H9 (cell line): ENCODE measurements at regions not wholly inside any gene's neighbourhood (a gene's known extent, or its start where the extent isn't known, plus 50 kb on each side); places are given as distances from the start of the nearest gene placed in this dataset.

Experiments
- DNase-seq: peaks from one replicate; pipeline ENCODE4 v3.0.0-alpha.2; 2017
- H2AFZ ChIP-seq: one replicate; pipeline ENCODE4 v1.6.1; 2013; ENCODE audit warnings: mild to moderate bottlenecking, low read length, control low read depth, moderate library complexity
- H2AK5ac ChIP-seq: 2 replicates; pipeline ENCODE4 v1.6.1; 2013; ENCODE audit warnings: low read length, control low read depth, mixed read lengths; ENCODE audit not compliant: insufficient read length
- H2BK120ac ChIP-seq: one replicate; pipeline ENCODE4 v1.6.1; 2013; ENCODE audit warnings: low read depth, mild to moderate bottlenecking, low read length, control low read depth, inconsistent platforms; ENCODE audit not compliant: poor library complexity, severe bottlenecking
- H2BK12ac ChIP-seq: 2 replicates; pipeline ENCODE4 v1.6.1; 2013; ENCODE audit warnings: low read length, control low read depth, mixed read lengths, low read depth; ENCODE audit not compliant: insufficient read length
- H2BK15ac ChIP-seq: 2 replicates; pipeline ENCODE4 v1.6.1; 2013; ENCODE audit warnings: low read depth, low read length, control low read depth
- H2BK20ac ChIP-seq: one replicate; pipeline ENCODE4 v1.6.1; 2013; ENCODE audit warnings: low read depth, mild to moderate bottlenecking, low read length, control low read depth, inconsistent platforms; ENCODE audit not compliant: poor library complexity, severe bottlenecking
- H2BK5ac ChIP-seq: 2 replicates; pipeline ENCODE4 v1.6.1; 2013; ENCODE audit warnings: low read length, control low read depth, mixed read lengths; ENCODE audit not compliant: insufficient read length
- H3K14ac ChIP-seq: 2 replicates; pipeline ENCODE4 v1.6.1; 2013; ENCODE audit warnings: low read length, control low read depth; ENCODE audit not compliant: insufficient read depth
- H3K18ac ChIP-seq: 2 replicates; pipeline ENCODE4 v1.6.1; 2013; ENCODE audit warnings: low read depth, mild to moderate bottlenecking, mixed read lengths, low read length, control low read depth; ENCODE audit not compliant: insufficient read length
- H3K23ac ChIP-seq: 2 replicates; pipeline ENCODE4 v1.6.1; 2013; ENCODE audit warnings: low read length, control low read depth, mixed read lengths, low read depth; ENCODE audit not compliant: insufficient read length
- H3K23me2 ChIP-seq: 2 replicates; pipeline ENCODE4 v1.6.1; 2013; ENCODE audit warnings: low read depth, mild to moderate bottlenecking, mixed read lengths, low read length, control low read depth; ENCODE audit not compliant: insufficient read length, poor library complexity, severe bottlenecking
- H3K27ac ChIP-seq: 2 replicates; pipeline ENCODE4 v1.5.1; 2013; ENCODE audit warnings: low read length, control low read depth, mixed read lengths, low read depth; ENCODE audit not compliant: insufficient read length
- H3K27me3 ChIP-seq: 2 replicates; pipeline ENCODE4 v1.6.1; 2013; ENCODE audit warnings: low read length, control low read depth, inconsistent platforms; ENCODE audit not compliant: insufficient read depth
- H3K4ac ChIP-seq: 2 replicates; pipeline ENCODE4 v1.6.1; 2013; ENCODE audit warnings: low read depth, mild to moderate bottlenecking, control low read depth, inconsistent platforms, low read length, moderate library complexity
- H3K4me1 ChIP-seq: 2 replicates; pipeline ENCODE4 v1.6.1; 2013; ENCODE audit warnings: low read length, control low read depth, inconsistent platforms; ENCODE audit not compliant: insufficient read depth
- H3K4me2 ChIP-seq: 2 replicates; pipeline ENCODE4 v1.6.1; 2013; ENCODE audit warnings: low read length, control low read depth, mixed read lengths; ENCODE audit not compliant: insufficient read length, insufficient read depth
- H3K56ac ChIP-seq: 2 replicates; pipeline ENCODE4 v1.6.1; 2013; ENCODE audit warnings: low read depth, mild to moderate bottlenecking, mixed read lengths, low read length, control low read depth; ENCODE audit not compliant: insufficient read length
- H3K79me1 ChIP-seq: 2 replicates; pipeline ENCODE4 v1.6.1; 2013; ENCODE audit warnings: low read depth, mild to moderate bottlenecking, moderate library complexity, low read length, control low read depth, inconsistent platforms; ENCODE audit not compliant: insufficient read depth, poor library complexity, severe bottlenecking
- H3K79me2 ChIP-seq: 2 replicates; pipeline ENCODE4 v1.6.1; 2013; ENCODE audit warnings: low read length, control low read depth, inconsistent platforms; ENCODE audit not compliant: insufficient read depth
- H3K9ac ChIP-seq: 2 replicates; pipeline ENCODE4 v1.6.1; 2013; ENCODE audit warnings: low read length, control low read depth, mixed read lengths; ENCODE audit not compliant: insufficient read length; ENCODE audit errors: extremely low read depth
- H3K9me3 ChIP-seq: one replicate; pipeline ENCODE4 v1.6.1; 2013; ENCODE audit warnings: low read depth, low read length, inconsistent platforms; ENCODE audit not compliant: control insufficient read depth
- H3T11ph ChIP-seq: one replicate; pipeline ENCODE4 v1.6.1; 2013; ENCODE audit warnings: mild to moderate bottlenecking, low read length, control low read depth, inconsistent platforms
- H4K20me1 ChIP-seq: one replicate; pipeline ENCODE4 v1.6.1; 2013; ENCODE audit not compliant: control insufficient read depth, insufficient read length, insufficient read depth
- H4K5ac ChIP-seq: 2 replicates; pipeline ENCODE4 v1.6.1; 2013; ENCODE audit warnings: low read depth, mild to moderate bottlenecking, mixed read lengths, low read length, control low read depth; ENCODE audit not compliant: insufficient read length
- H4K8ac ChIP-seq: replicated peaks from 2 replicates; pipeline ENCODE4 v1.6.1; 2013; ENCODE audit warnings: low read length, control low read depth, mixed read lengths, low read depth; ENCODE audit not compliant: insufficient read length
- H4K91ac ChIP-seq: 2 replicates; pipeline ENCODE4 v1.6.1; 2013; ENCODE audit warnings: low read depth, mild to moderate bottlenecking, moderate library complexity, mixed read lengths, low read length, control low read depth; ENCODE audit not compliant: insufficient read length
- H3K27ac Mint-ChIP-seq, 3 experiments: 2 replicates in 2 of 3; 3 replicates in 1 of 3; pipeline ENCODE4 v1.8.0; 2020 to 2021; ENCODE audit warnings: mixed read lengths in 3 of 3, mild to moderate bottlenecking in 1 of 3, moderate library complexity in 1 of 3
- H3K27me3 Mint-ChIP-seq: 2 replicates; pipeline ENCODE4 v1.8.0; 2021; ENCODE audit warnings: low read depth, mild to moderate bottlenecking, moderate library complexity, mixed read lengths
- H3K36me3 Mint-ChIP-seq, 3 experiments: 2 replicates in 2 of 3; 3 replicates in 1 of 3; pipeline ENCODE4 v1.8.0; 2020 to 2021; ENCODE audit warnings: low read depth in 3 of 3, mixed read lengths in 3 of 3; ENCODE audit not compliant: insufficient read depth in 1 of 3
- H3K4me1 Mint-ChIP-seq, 2 experiments: 2 replicates each; pipeline ENCODE4 v1.8.0; 2020; ENCODE audit warnings: mixed read lengths in 2 of 2
- H3K4me3 Mint-ChIP-seq, 2 experiments: 2 replicates in 1 of 2; 3 replicates in 1 of 2; pipeline ENCODE4 v1.8.0; 2020 to 2021; ENCODE audit warnings: mild to moderate bottlenecking in 2 of 2, mixed read lengths in 2 of 2, moderate library complexity in 1 of 2
- H3K9me3 Mint-ChIP-seq, 2 experiments: 2 replicates in 1 of 2; 3 replicates in 1 of 2; pipeline ENCODE4 v1.8.0; 2020; ENCODE audit warnings: mild to moderate bottlenecking in 2 of 2, mixed read lengths in 2 of 2, moderate library complexity in 1 of 2
- CTCF ChIP-seq: fragments of 200-600 bp; sonication (generic); conservative IDR thresholded peaks from 3 replicates; pipeline ENCODE4 v1.8.0; 2021; ENCODE audit warnings: antibody characterized with exemption, mild to moderate bottlenecking
- WGBS: extraction: QIAGEN DNeasy Blood & Tissue Kit; methylation state at CpG from one replicate; pipeline ENCODE4 v1.1.7; 2013; ENCODE audit warnings: missing lambda C conversion rate, low lambda C conversion rate, mixed read lengths; ENCODE audit not compliant: insufficient read length; ENCODE audit errors: extremely low coverage; 5-methylcytosine and 5-hydroxymethylcytosine counted together

GRCh38 chr6:105753620-105754211 is 332.4 kb upstream of the PRDM1 start:
- Mint-ChIP-seq H3K36me3 (peaks cover 0 to 16% (median 8%) of the 10 kb centered on the region in 3 experiments; a peak in 4 of 7 replicates), H3K4me1 (peaks cover 9 to 12% of the 10 kb centered on the region in 2 experiments), H3K9me3 (peaks cover 10 to 15% of the 10 kb centered on the region in 2 experiments), H3K27ac (peak overlapping the region in 1 of 3 experiments; percentile 72; a peak in 3 of 7 replicates), H3K27me3 (0 out of 2 replicates have a peak, but pooled peaks cover 1% of the 10 kb centered on the region), H3K4me3 (no peak overlapping the region)
- Histone ChIP-seq H3K4ac (no peak overlapping the region), H3K79me1 (no peaks in the 10 kb centered on the region), H3K56ac (no peak overlapping the region), H3K14ac (no peak overlapping the region), H2BK20ac (no peak overlapping the region), H3T11ph (no peak overlapping the region), H2AK5ac (no peak overlapping the region), H3K4me2 (no peak overlapping the region), H2BK12ac (no peak overlapping the region), H3K27me3 (no peaks in the 10 kb centered on the region), H3K23ac (no peak overlapping the region), H4K8ac (no peak overlapping the region), H2AFZ (no peak overlapping the region), H3K9me3 (peaks cover 10% of the 10 kb centered on the region), H2BK5ac (no peak overlapping the region), H4K5ac (no peak overlapping the region), H3K23me2 (no peaks in the 10 kb centered on the region), H2BK120ac (no peak overlapping the region), H3K27ac (no peak overlapping the region), H3K79me2 (no peaks in the 10 kb centered on the region), H4K91ac (no peak overlapping the region), H4K20me1 (no peaks in the 10 kb centered on the region), H2BK15ac (no peak overlapping the region), H3K9ac (no peak overlapping the region), H3K18ac (no peak overlapping the region), H3K4me1 (peaks cover 8% of the 10 kb centered on the region; the same call in 1 of the 2 replicates)
- WGBS: no CpG with 5 or more reads among the region's 6 CpGs
- no peak for TF ChIP-seq CTCF
- DNase-seq: no peak
